ENCODE measurements at regions not wholly inside any gene's neighbourhood (a gene's known extent, or its start where the extent isn't known, plus 50 kb on each side); places are given as distances from the start of the nearest gene placed in this dataset.
"Not testable (repeated sequence)": the region's sequence is repeated elsewhere in the genome, so short reads cannot be mapped to it uniquely, and the experiment has no call there.

DNA sequence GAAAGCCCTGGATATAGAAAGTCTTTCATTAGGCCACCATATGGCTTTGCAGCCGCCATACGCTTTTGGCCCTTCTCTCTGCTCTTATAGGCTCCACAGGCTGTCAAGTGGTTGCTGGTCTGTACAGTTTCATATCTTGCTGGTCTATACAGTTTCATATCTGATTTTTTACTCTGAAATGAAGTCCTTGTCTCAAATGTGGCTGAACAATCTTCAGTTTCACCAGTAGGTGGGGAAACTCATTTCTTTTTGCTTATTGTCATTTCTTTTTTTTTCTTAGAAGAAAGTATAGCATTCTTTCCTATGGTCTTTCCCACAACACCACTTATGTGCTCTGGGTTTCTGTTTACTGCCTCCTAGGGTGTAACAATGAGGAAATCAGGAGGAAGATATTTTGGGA, 771.4 kb upstream of the MMS22L start:
- Histone ChIP-seq H3K4me3 (no peak overlapping the region), H3K36me3 (no peaks in the 10 kb centered on the region), H3K27me3 (no peaks in the 10 kb centered on the region), H3K4me1 (no peaks in the 10 kb centered on the region), H3K27ac (no peak overlapping the region), H3K9me3 (no peaks in the 10 kb centered on the region)
- intact Hi-C loops (cut with DNase I): no loop called here
- no peak for ATAC-seq
- TF ChIP-seq CTCF (IDR thresholded peaks at IDR 0.05): no peak
- no peak for DNase-seq

DNA sequence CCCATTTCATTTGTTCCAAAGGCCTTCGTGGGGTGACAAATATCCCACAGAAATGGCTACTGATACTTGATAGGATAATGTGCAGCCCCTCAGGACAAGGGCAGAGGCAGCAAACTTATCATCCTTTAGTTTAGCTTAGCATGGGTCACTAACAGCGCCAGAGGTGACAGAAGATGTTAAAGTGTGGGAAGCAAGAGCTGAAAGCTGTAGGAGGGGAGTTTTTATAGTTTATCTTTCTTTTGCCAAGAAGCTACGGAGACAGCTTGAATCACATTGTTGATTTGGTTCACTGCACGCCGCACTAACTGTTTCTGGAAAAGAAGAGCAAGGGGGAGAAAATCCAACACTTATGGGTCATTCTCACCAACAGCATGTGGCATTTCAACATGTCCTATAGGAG, 773.9 kb upstream of the MMS22L start:
- no peak for DNase-seq
- no peaks in the 10 kb centered on the region for H3K27me3 ChIP-seq
- no peak for TF ChIP-seq CTCF (IDR thresholded peaks at IDR 0.05)
- no peaks in the 10 kb centered on the region for H3K36me3 ChIP-seq
- peaks cover 0 to 4% of the 10 kb centered on the region in 2 donors for H3K9me3 ChIP-seq
- ATAC-seq: no peak
- H3K4me3 ChIP-seq: no peak overlapping the region
- no peaks in the 10 kb centered on the region for H3K4me1 ChIP-seq
- intact Hi-C loops (cut with DNase I): no loop called here
- no peak overlapping the region for H3K27ac ChIP-seq

DNA sequence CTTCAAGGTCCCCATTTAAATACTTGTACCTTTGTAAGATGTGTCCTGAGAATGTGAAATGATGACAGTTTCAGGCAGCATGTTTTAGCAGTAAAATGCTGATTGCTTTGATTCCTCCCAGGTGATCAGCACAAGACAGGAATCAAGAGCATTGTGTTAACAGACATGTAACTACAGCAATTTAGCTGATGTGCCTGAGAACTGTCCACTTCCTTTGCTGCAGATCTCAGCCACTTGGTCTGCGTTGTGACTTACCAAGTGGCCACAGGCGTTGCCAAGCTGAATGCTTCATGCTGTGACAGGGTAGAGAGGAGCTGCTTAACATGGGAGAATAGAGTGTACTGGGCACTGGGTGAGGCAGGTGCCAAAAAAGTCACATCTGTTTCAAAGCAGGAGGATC, 767.0 kb upstream of the POU3F2 start:
- Histone ChIP-seq H3K9me3 (no peaks in the 10 kb centered on the region), H3K36me3 (no peaks in the 10 kb centered on the region), H3K4me1 (no peaks in the 10 kb centered on the region), H3K27me3 (no peaks in the 10 kb centered on the region), H3K4me3 (no peak overlapping the region), H3K27ac (no peak overlapping the region)
- no peak for TF ChIP-seq CTCF (IDR thresholded peaks at IDR 0.05)
- no peak for ATAC-seq
- intact Hi-C loops (cut with DNase I): no loop called here
- no peak for DNase-seq

- intact Hi-C loops (cut with DNase I); ATAC-seq; H3K4me3 ChIP-seq; H3K4me1 ChIP-seq; H3K27ac ChIP-seq; H3K36me3 ChIP-seq; H3K9me3 ChIP-seq; H3K27me3 ChIP-seq: not testable (repeated sequence)
- peak in 1 of 4 donors; percentile 33 for DNase-seq
These were observed 745.8 kb upstream of the POU3F2 start for GRCh38 chr6:98088537-98088936.

DNA sequence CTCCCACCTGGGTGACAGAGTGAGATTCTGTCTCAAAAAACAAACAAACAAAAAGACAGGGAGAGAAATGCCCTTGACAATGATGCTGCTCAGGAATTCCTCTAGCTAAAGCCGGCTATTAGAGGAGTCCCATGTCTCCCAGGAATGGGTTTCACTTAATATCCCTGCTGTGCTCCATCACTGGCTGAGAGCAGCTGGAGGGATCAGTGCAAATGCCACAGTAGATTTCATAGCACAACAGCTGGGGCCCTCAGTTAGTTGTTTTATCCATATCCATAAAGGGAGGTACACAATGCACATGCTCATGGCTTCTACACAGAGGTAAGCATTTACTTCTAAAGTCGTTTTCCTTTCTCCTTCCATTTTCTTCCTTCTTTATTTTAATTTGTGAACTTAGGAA, 742.0 kb upstream of the POU3F2 start:
- ATAC-seq: no peak
- Histone ChIP-seq H3K9me3 (peaks cover 0 to 5% of the 10 kb centered on the region in 2 donors), H3K27ac (no peak overlapping the region), H3K4me3 (no peak overlapping the region), H3K36me3 (no peaks in the 10 kb centered on the region), H3K27me3 (no peaks in the 10 kb centered on the region), H3K4me1 (no peaks in the 10 kb centered on the region)
- DNase-seq: no peak
- intact Hi-C loops (cut with DNase I): no loop called here
- TF ChIP-seq CTCF (IDR thresholded peaks at IDR 0.05): no peak

DNA sequence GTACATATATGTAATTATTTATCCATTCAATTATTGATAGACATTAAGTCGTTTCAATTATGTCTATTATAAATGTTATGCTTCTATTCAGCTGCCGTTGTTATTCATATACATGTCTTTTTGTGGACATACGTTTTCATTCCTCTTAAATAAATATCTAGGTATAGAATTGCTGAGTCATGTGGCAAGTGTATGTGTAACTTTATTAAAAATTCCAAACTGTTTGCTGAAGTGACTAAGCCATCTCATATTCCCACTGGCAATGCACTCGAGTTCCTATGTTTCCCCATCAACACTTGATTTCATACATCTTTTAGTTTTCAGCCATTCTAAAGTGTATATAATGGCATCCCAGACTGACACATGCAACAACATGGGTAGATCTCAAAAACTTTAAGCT, 739.7 kb upstream of the POU3F2 start:
- Histone ChIP-seq H3K4me1 (no peaks in the 10 kb centered on the region), H3K4me3 (no peak overlapping the region), H3K36me3 (no peaks in the 10 kb centered on the region), H3K27me3 (no peaks in the 10 kb centered on the region), H3K27ac (no peak overlapping the region), H3K9me3 (peaks cover 0 to under 1% of the 10 kb centered on the region in 2 donors)
- ATAC-seq (no peak), DNase-seq (no peak)
- no peak for TF ChIP-seq CTCF (IDR thresholded peaks at IDR 0.05)
- intact Hi-C loops (cut with DNase I): no loop called here

Data from left lung (tissue), 4 donors.